Adrenal gland (tissue), 5 donors: ENCODE measurements at regions not wholly inside any gene's neighbourhood (a gene's known extent, or its start where the extent isn't known, plus 50 kb on each side); places are given as distances from the start of the nearest gene placed in this dataset.
"Not testable (repeated sequence)": the region's sequence is repeated elsewhere in the genome, so short reads cannot be mapped to it uniquely, and the experiment has no call there.

Experiments used
- POLR2A ChIP-seq, 2 donors: fragments of 450-650 bp; IDR thresholded peaks; one replicate each; pipeline ENCODE4 v1.6.1; 2017; ENCODE audit warnings: antibody characterized with exemption in 2 of 2, mild to moderate bottlenecking in 2 of 2, moderate library complexity in 1 of 2
- TF ChIP-seq, protein P1 (sequence below), 6 experiments: fragments of 450-650 bp in 4 of 6; fragments of 200-600 bp in 2 of 6; sonication (generic) in 1 of 6; IDR thresholded peaks; 1 replicate in 5 of 6; 2 replicates in 1 of 6; pipeline versions ENCODE4 v1.5.1 to v1.8.0; 2016 to 2021; ENCODE audit warnings: antibody characterized with exemption in 6 of 6, mild to moderate bottlenecking in 2 of 6, moderate library complexity in 1 of 6
- donor health status: DM: no; HTN: no; CAD: no.

DNA sequence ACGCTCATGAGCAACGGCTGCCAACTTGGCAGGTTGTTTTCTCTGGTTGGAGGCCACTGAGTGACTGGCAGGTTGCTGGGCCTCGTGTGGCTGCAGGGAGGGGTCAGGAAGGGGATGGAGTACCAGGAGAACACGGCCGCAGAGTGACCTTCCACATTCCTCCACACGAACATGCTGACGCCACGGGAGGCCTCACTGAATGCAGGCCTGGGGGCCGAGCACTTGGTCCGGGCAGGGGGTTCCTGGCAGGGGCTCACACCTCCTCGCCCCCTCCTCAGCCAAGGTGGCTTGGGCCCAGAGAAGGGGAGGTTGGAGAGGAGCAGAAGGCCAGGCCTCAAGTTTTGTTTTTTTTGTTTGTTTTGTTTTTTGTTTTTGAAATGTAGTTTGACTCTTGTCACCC, 98.5 kb upstream of the PRDM7 start:
- TF ChIP-seq, protein P1, sequence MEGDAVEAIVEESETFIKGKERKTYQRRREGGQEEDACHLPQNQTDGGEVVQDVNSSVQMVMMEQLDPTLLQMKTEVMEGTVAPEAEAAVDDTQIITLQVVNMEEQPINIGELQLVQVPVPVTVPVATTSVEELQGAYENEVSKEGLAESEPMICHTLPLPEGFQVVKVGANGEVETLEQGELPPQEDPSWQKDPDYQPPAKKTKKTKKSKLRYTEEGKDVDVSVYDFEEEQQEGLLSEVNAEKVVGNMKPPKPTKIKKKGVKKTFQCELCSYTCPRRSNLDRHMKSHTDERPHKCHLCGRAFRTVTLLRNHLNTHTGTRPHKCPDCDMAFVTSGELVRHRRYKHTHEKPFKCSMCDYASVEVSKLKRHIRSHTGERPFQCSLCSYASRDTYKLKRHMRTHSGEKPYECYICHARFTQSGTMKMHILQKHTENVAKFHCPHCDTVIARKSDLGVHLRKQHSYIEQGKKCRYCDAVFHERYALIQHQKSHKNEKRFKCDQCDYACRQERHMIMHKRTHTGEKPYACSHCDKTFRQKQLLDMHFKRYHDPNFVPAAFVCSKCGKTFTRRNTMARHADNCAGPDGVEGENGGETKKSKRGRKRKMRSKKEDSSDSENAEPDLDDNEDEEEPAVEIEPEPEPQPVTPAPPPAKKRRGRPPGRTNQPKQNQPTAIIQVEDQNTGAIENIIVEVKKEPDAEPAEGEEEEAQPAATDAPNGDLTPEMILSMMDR (IDR thresholded peaks at IDR 0.05), result not testable (repeated sequence)
- not testable (repeated sequence) for TF ChIP-seq POLR2A (IDR thresholded peaks at IDR 0.05)
